Germinal center (tissue), 1 donor: ENCODE measurements at regions not wholly inside any gene's neighbourhood (a gene's known extent, or its start where the extent isn't known, plus 50 kb on each side); places are given as distances from the start of the nearest gene placed in this dataset.

Source experiments
- DNase-seq: peaks from one replicate; pipeline ENCODE4 v3.0.0; 2012; ENCODE audit warnings: mixed read lengths, low spot score

GRCh38 chr13:31853643-31854326, 114.5 kb downstream of the RXFP2 start:
- no peak for DNase-seq

- no peak for DNase-seq
Measured at GRCh38 chr13:31859571-31859970, 120.2 kb downstream of the RXFP2 start.

- no peak for DNase-seq
Measured at GRCh38 chr13:31860002-31860401, 120.7 kb downstream of the RXFP2 start.

- no peak for DNase-seq
Measured at GRCh38 chr13:31862828-31863227, 123.5 kb downstream of the RXFP2 start.

- DNase-seq: no peak
Measured at GRCh38 chr13:31864307-31864706, 125.0 kb downstream of the RXFP2 start.

- DNase-seq: no peak
Measured at GRCh38 chr13:31866099-31866498, 126.8 kb downstream of the RXFP2 start.

- no peak for DNase-seq
Measured at GRCh38 chr13:31867709-31868108, 128.4 kb downstream of the RXFP2 start.

- DNase-seq: no peak
Measured at GRCh38 chr13:31869582-31869981, 130.3 kb downstream of the RXFP2 start.

- no peak for DNase-seq
Measured at GRCh38 chr13:31870511-31870910, 131.2 kb downstream of the RXFP2 start.

GRCh38 chr13:31873145-31873544, 133.8 kb downstream of the RXFP2 start:
- no peak for DNase-seq

GRCh38 chr13:31875134-31875533, 135.8 kb downstream of the RXFP2 start:
- no peak for DNase-seq

GRCh38 chr13:31878052-31878451, 138.7 kb downstream of the RXFP2 start:
- DNase-seq: no peak

- DNase-seq: no peak
Measured at GRCh38 chr13:31878495-31878894, 139.2 kb downstream of the RXFP2 start.

- DNase-seq: no peak
Measured at GRCh38 chr13:31878955-31879354, 139.6 kb downstream of the RXFP2 start.

- no peak for DNase-seq
Measured at GRCh38 chr13:31880851-31881494, 141.6 kb downstream of the RXFP2 start.

- no peak for DNase-seq
Measured at GRCh38 chr13:31881495-31881882, 142.2 kb downstream of the RXFP2 start.

GRCh38 chr13:31882794-31883193, 143.5 kb downstream of the RXFP2 start:
- no peak for DNase-seq

GRCh38 chr13:31884556-31884955, 145.2 kb downstream of the RXFP2 start:
- DNase-seq: no peak

GRCh38 chr13:31885994-31886393, 145.6 kb upstream of the FRY start:
- DNase-seq: no peak

GRCh38 chr13:31887286-31887685, 144.3 kb upstream of the FRY start:
- DNase-seq: no peak

- no peak for DNase-seq
Measured at GRCh38 chr13:31890946-31891345, 140.6 kb upstream of the FRY start.

- DNase-seq: no peak
Measured at GRCh38 chr13:31891472-31891871, 140.1 kb upstream of the FRY start.

GRCh38 chr13:31894931-31895330, 136.6 kb upstream of the FRY start:
- no peak for DNase-seq

GRCh38 chr13:31895691-31896090, 135.9 kb upstream of the FRY start:
- no peak for DNase-seq
